ENCODE measurements at regions not wholly inside any gene's neighbourhood (a gene's known extent, or its start where the extent isn't known, plus 50 kb on each side); places are given as distances from the start of the nearest gene placed in this dataset.
"Not testable (repeated sequence)": the region's sequence is repeated elsewhere in the genome, so short reads cannot be mapped to it uniquely, and the experiment has no call there.

GRCh38 chr9:110030632-110031031, 177.3 kb downstream of the C9orf152 start:
- Histone ChIP-seq H3K4me1 (ENCODE audit: control insufficient read depth, insufficient read depth, low read length) (peaks cover 70% of the 10 kb centered on the region), H3K27me3 (ENCODE audit: control insufficient read depth, insufficient read depth, low read length) (no peaks in the 10 kb centered on the region), H3K36me3 (ENCODE audit: insufficient read depth, low read length) (no peaks in the 10 kb centered on the region), H3K4me3 (ENCODE audit: low read length) (no peak overlapping the region), H3K4me2 (ENCODE audit: low read length) (no peak overlapping the region), H3K9me3 (replicated peaks; ENCODE audit: low read length) (no peaks in the 10 kb centered on the region), H3K9ac (ENCODE audit: low read depth, low read length) (peak overlapping the region; percentile 71)

DNA sequence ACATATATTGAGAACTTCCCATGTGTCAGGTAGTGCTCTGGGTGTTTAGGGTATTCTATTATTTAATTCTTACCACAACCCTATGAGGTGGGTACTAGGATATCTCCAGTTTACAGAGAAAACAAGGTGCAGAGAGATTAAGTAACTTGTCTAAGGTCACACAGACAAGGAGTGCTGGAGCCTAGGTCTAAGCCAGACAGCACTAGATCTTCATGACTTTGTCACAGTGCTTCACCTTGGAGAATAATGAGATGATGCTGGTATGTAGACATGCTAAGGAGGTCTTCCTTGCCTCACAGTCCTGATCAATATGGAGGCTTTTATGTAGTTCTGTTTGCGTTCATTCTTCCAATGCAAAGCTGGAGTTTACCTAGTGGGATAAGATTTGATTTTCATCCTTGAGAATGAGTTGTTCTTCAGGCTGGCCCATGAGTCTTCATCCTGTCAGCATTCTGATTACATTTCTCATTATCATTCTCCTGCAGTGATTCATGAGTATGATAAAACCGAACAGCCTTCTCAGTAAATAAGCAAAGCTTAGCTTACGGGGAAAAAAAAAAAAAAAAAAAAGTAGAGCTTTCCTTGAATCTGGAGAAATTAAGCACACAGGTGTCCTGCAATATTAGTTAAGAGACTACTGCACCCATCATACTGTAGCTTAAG, 176.3 kb downstream of the C9orf152 start:
- Histone ChIP-seq H3K4me2 (ENCODE audit: low read length) (peak overlapping the region; percentile 65), H3K36me3 (ENCODE audit: insufficient read depth, low read length) (no peaks in the 10 kb centered on the region), H3K27me3 (ENCODE audit: control insufficient read depth, insufficient read depth, low read length) (no peaks in the 10 kb centered on the region), H3K4me3 (ENCODE audit: low read length) (peak overlapping the region; percentile 20), H3K4me1 (ENCODE audit: control insufficient read depth, insufficient read depth, low read length) (peaks cover 70% of the 10 kb centered on the region), H3K9ac (ENCODE audit: low read depth, low read length) (peak overlapping the region; percentile 64), H3K9me3 (replicated peaks; ENCODE audit: low read length) (no peaks in the 10 kb centered on the region)

GRCh38 chr9:110032532-110032931, 175.4 kb downstream of the C9orf152 start:
- not testable (repeated sequence) for H3K36me3 ChIP-seq (ENCODE audit: insufficient read depth, low read length); H3K9me3 ChIP-seq (replicated peaks; ENCODE audit: low read length); H3K27me3 ChIP-seq (ENCODE audit: control insufficient read depth, insufficient read depth, low read length); H3K4me2 ChIP-seq (ENCODE audit: low read length); H3K4me3 ChIP-seq (ENCODE audit: low read length)
- H3K4me1 ChIP-seq (ENCODE audit: control insufficient read depth, insufficient read depth, low read length) = peaks cover 63% of the 10 kb centered on the region
- peak overlapping the region; percentile 41 for H3K9ac ChIP-seq (ENCODE audit: low read depth, low read length)

DNA sequence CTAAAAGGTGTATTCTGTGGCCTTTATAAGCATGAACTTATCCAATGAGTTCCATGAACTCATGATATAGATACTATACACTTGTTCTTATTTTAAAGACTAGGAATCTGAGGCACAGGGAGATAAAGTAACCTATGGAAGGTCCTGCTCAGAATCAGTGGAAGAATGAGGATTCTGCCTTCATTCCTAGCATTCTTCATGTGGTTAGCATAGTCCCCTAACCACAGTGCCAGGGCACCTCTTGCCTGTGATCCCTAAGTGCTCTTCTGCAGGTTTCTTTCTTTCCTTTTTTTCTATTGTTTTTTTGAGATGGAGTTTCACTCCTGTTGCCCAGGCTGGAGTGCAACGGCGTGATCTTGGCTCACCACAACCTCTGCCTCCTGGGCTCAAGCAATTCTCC, 174.1 kb downstream of the C9orf152 start:
- H3K4me3 ChIP-seq (ENCODE audit: low read length) = no peak overlapping the region
- peaks cover 49% of the 10 kb centered on the region for H3K4me1 ChIP-seq (ENCODE audit: control insufficient read depth, insufficient read depth, low read length)
- peak overlapping the region; percentile 41 for H3K9ac ChIP-seq (ENCODE audit: low read depth, low read length)
- no peaks in the 10 kb centered on the region for H3K9me3 ChIP-seq (replicated peaks; ENCODE audit: low read length)
- H3K4me2 ChIP-seq (ENCODE audit: low read length) = peak overlapping the region; percentile 11
- H3K36me3 ChIP-seq (ENCODE audit: insufficient read depth, low read length) = no peaks in the 10 kb centered on the region
- H3K27me3 ChIP-seq (ENCODE audit: control insufficient read depth, insufficient read depth, low read length) = no peaks in the 10 kb centered on the region

GRCh38 chr9:110036286-110036685, 171.7 kb downstream of the C9orf152 start:
- Histone ChIP-seq H3K4me2 (ENCODE audit: low read length) (no peak overlapping the region), H3K4me3 (ENCODE audit: low read length) (no peak overlapping the region), H3K27me3 (ENCODE audit: control insufficient read depth, insufficient read depth, low read length) (no peaks in the 10 kb centered on the region), H3K4me1 (ENCODE audit: control insufficient read depth, insufficient read depth, low read length) (peaks cover 43% of the 10 kb centered on the region), H3K9ac (ENCODE audit: low read depth, low read length) (no peak overlapping the region), H3K36me3 (ENCODE audit: insufficient read depth, low read length) (no peaks in the 10 kb centered on the region), H3K9me3 (replicated peaks; ENCODE audit: low read length) (no peaks in the 10 kb centered on the region)

GRCh38 chr9:110040788-110041187, 167.2 kb downstream of the C9orf152 start:
- Histone ChIP-seq H3K36me3 (ENCODE audit: insufficient read depth, low read length) (no peaks in the 10 kb centered on the region), H3K9me3 (replicated peaks; ENCODE audit: low read length) (no peaks in the 10 kb centered on the region), H3K27me3 (ENCODE audit: control insufficient read depth, insufficient read depth, low read length) (no peaks in the 10 kb centered on the region), H3K4me2 (ENCODE audit: low read length) (no peak overlapping the region), H3K4me3 (ENCODE audit: low read length) (no peak overlapping the region), H3K4me1 (ENCODE audit: control insufficient read depth, insufficient read depth, low read length) (peaks cover 20% of the 10 kb centered on the region), H3K9ac (ENCODE audit: low read depth, low read length) (no peak overlapping the region)

DNA sequence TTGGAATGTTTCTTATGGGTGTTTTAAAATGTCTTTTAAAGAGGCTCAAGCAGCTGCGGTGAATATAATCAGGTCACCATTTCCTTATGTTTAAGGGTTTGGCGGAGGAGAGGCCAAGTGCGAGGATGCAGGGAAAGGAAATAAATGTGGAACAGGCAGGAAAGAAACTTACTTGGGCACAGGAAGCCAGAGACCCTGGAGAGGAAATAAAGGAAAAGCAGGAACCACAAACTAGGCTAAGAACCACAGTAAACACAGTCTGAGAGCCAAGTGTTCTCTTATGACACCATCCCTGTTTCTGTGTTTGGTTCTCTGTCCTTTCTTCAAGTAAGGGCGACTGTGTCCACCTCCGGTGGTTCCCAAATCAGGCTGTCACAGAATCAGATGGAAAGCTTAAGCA, 166.5 kb downstream of the C9orf152 start:
- no peak overlapping the region for H3K4me3 ChIP-seq (ENCODE audit: low read length)
- peaks cover 20% of the 10 kb centered on the region for H3K4me1 ChIP-seq (ENCODE audit: control insufficient read depth, insufficient read depth, low read length)
- no peaks in the 10 kb centered on the region for H3K36me3 ChIP-seq (ENCODE audit: insufficient read depth, low read length)
- no peaks in the 10 kb centered on the region for H3K27me3 ChIP-seq (ENCODE audit: control insufficient read depth, insufficient read depth, low read length)
- H3K9ac ChIP-seq (ENCODE audit: low read depth, low read length) = no peak overlapping the region
- H3K9me3 ChIP-seq (replicated peaks; ENCODE audit: low read length) = no peaks in the 10 kb centered on the region
- no peak overlapping the region for H3K4me2 ChIP-seq (ENCODE audit: low read length)

DNA sequence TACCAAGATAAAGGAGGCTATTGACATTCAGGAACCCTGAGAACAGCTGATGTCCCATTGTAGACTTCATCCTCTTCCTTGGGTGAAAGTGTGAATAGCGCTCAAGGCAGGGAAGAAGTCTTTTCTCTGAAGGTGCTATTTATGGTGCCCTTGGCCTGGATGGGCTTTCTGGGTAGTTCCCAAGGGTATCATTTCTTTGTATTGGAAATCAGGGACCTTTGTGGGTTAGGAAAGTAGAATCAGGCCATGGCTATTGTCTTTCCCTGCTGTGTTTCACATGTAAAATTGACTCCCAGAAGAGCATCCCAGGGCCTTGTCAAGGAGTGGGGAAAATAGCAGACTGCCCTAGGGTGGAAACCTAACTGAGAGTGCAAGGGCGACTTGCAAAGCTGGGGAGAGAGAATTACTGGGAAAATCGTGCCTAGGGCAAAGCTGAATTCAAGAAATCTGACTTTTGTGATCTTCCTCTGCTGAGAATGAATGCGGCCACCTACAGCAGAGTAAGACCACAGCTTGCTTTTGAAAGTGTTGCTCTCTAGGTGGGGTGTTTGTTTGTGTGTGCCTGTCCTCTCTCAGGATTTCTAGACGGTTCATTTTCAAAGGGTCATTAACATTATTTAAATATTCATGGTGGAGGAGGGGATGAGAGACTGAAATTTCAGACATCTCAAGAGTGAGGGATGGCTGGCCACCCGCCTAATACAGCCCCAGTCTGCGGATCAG, 160.6 kb downstream of the C9orf152 start:
- H3K27me3 ChIP-seq (ENCODE audit: control insufficient read depth, insufficient read depth, low read length) = no peaks in the 10 kb centered on the region
- peaks cover 18% of the 10 kb centered on the region for H3K4me1 ChIP-seq (ENCODE audit: control insufficient read depth, insufficient read depth, low read length)
- H3K36me3 ChIP-seq (ENCODE audit: insufficient read depth, low read length) = peaks cover 14% of the 10 kb centered on the region
- no peak overlapping the region for H3K4me3 ChIP-seq (ENCODE audit: low read length)
- no peaks in the 10 kb centered on the region for H3K9me3 ChIP-seq (replicated peaks; ENCODE audit: low read length)
- H3K4me2 ChIP-seq (ENCODE audit: low read length) = peak overlapping the region; percentile 82
- no peak overlapping the region for H3K9ac ChIP-seq (ENCODE audit: low read depth, low read length)

DNA sequence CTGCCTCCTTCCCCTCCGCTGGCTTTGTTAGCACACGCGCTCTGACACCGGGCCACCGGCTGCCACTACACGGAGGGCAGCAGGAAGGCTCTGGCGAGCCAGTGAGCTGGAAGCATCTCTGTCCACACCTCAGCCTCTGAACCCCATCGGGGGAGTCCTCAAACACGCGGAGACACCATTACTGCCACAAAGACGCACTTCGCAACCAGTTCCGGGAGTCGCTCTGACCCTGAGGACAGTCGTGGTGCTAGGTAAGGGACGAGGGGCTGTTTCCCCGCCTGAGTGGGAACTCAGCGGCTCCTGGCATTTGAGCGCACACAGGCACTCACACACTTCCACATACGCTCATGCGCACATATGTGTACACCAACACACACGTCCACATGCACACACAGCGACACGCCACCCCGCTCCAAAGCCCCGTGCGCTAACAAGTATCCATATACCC, 160.0 kb downstream of the C9orf152 start:
- Histone ChIP-seq H3K9me3 (replicated peaks; ENCODE audit: low read length) (no peaks in the 10 kb centered on the region), H3K9ac (ENCODE audit: low read depth, low read length) (peak overlapping the region; percentile 100), H3K4me2 (ENCODE audit: low read length) (peak overlapping the region; percentile 82), H3K4me1 (ENCODE audit: control insufficient read depth, insufficient read depth, low read length) (peaks cover 24% of the 10 kb centered on the region), H3K27me3 (ENCODE audit: control insufficient read depth, insufficient read depth, low read length) (no peaks in the 10 kb centered on the region), H3K4me3 (ENCODE audit: low read length) (peak overlapping the region; percentile 90), H3K36me3 (ENCODE audit: insufficient read depth, low read length) (peaks cover 20% of the 10 kb centered on the region)

DNA sequence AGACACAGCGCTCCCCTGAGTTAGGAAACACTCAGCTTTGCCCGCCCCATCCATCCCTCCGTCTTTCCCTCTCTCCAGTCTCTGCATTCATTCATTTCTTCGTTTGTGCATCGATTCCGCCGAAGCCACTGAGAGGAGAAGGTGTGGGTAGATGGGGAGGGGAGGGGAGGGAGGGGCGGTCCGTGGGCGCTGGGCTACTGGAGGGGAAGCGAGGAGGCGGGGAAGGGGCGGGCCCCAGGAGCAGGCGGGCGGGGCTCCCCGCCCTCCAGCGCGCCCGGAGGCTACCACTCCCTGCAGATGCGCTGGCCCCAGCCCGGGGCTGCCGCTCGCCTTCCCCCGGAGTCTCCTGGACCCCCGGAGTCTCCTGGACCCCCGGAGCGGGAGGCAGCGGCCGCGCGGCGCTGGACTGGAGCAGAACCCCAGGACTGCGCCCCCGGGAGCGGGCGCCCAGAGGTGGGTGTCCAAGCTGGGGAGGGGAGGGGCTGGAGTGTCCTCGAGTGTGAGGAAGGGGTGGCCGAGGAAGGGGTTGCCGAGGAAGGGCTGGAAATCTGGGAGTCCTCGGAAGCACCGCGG, 159.5 kb downstream of the C9orf152 start:
- H3K9ac ChIP-seq (ENCODE audit: low read depth, low read length) = peak overlapping the region; percentile 100
- peak overlapping the region; percentile 90 for H3K4me3 ChIP-seq (ENCODE audit: low read length)
- H3K27me3 ChIP-seq (ENCODE audit: control insufficient read depth, insufficient read depth, low read length) = no peaks in the 10 kb centered on the region
- peaks cover 21% of the 10 kb centered on the region for H3K36me3 ChIP-seq (ENCODE audit: insufficient read depth, low read length)
- no peaks in the 10 kb centered on the region for H3K9me3 ChIP-seq (replicated peaks; ENCODE audit: low read length)
- peaks cover 26% of the 10 kb centered on the region for H3K4me1 ChIP-seq (ENCODE audit: control insufficient read depth, insufficient read depth, low read length)
- H3K4me2 ChIP-seq (ENCODE audit: low read length) = peak overlapping the region; percentile 82

- Histone ChIP-seq H3K4me3 (ENCODE audit: low read length) (peak overlapping the region; percentile 90), H3K4me2 (ENCODE audit: low read length) (peak overlapping the region; percentile 82), H3K27me3 (ENCODE audit: control insufficient read depth, insufficient read depth, low read length) (no peaks in the 10 kb centered on the region), H3K9ac (ENCODE audit: low read depth, low read length) (peak overlapping the region; percentile 100), H3K9me3 (replicated peaks; ENCODE audit: low read length) (no peaks in the 10 kb centered on the region), H3K4me1 (ENCODE audit: control insufficient read depth, insufficient read depth, low read length) (peaks cover 26% of the 10 kb centered on the region), H3K36me3 (ENCODE audit: insufficient read depth, low read length) (peaks cover 21% of the 10 kb centered on the region)
These were observed 158.8 kb downstream of the C9orf152 start for GRCh38 chr9:110048976-110049698.

Measured in skeletal muscle satellite cell (primary cell).